Esophagus squamous epithelium (tissue), 5 donors: ENCODE measurements at regions not wholly inside any gene's neighbourhood (a gene's known extent, or its start where the extent isn't known, plus 50 kb on each side); places are given as distances from the start of the nearest gene placed in this dataset.
A peak's percentile ranks its signal among the peaks of the same experiment; 100 is the strongest.

Source experiments
- DNase-seq: peaks from one replicate; lab custom pipeline; 2025; lab: John Stamatoyannopoulos, UW
- H3K27ac ChIP-seq, 4 donors: fragments of 200-600 bp; sonication (generic); one replicate each; pipeline ENCODE4 v1.5.1; 2016 to 2019; ENCODE audit warnings: mild to moderate bottlenecking in 1 of 4
- H3K27me3 ChIP-seq, 4 donors: fragments of 200-600 bp; sonication (generic); 1 replicate in 3 of 4; 2 replicates in 1 of 4; pipeline versions ENCODE4 v1.5.1 to v1.6.0; 2017 to 2021; ENCODE audit warnings: antibody characterized with exemption in 1 of 4
- H3K36me3 ChIP-seq, 3 donors: fragments of 200-600 bp; sonication (generic); one replicate each; pipeline ENCODE4 v1.5.1; 2016 to 2019
- H3K4me1 ChIP-seq, 3 donors: fragments of 200-600 bp; sonication (generic); one replicate each; pipeline ENCODE4 v1.5.1; 2017 to 2019
- H3K4me3 ChIP-seq, 4 donors: fragments of 200-600 bp; sonication (generic); 1 replicate in 3 of 4; 2 replicates in 1 of 4; pipeline ENCODE4 v1.5.1; 2016 to 2019; ENCODE audit warnings: mild to moderate bottlenecking in 2 of 4, moderate library complexity in 1 of 4
- H3K9me3 ChIP-seq, 3 donors: fragments of 200-600 bp; sonication (generic); one replicate each; pipeline ENCODE4 v1.5.1; 2016 to 2019
- CTCF ChIP-seq, 6 experiments: fragments of 450-650 bp in 4 of 6; fragments of 200-600 bp in 2 of 6; sonication (generic) in 2 of 6; IDR thresholded peaks; one replicate each; pipeline ENCODE4 v1.5.1; 2016 to 2019; ENCODE audit warnings: antibody characterized with exemption in 6 of 6, mild to moderate bottlenecking in 4 of 6, moderate library complexity in 4 of 6
- POLR2A ChIP-seq, 4 donors: fragments of 450-650 bp; IDR thresholded peaks; one replicate each; pipeline ENCODE4 v1.6.1; 2017; ENCODE audit warnings: antibody characterized with exemption in 4 of 4, mild to moderate bottlenecking in 4 of 4, moderate library complexity in 3 of 4
- WGBS, 2 donors: methylation state at CpG; one replicate each; pipeline ENCODE4 v1.1.5; 2018; 5-methylcytosine and 5-hydroxymethylcytosine counted together
- intact Hi-C: fragments of 100-400 bp; cut with DNase I; formaldehyde crosslinking; loops from one replicate; pipeline ENCODE4 v1.15.0; 2022
- donor health status: DM: yes; HTN: yes; CAD: no.

- Histone ChIP-seq H3K27me3 (no peaks in the 10 kb centered on the region), H3K27ac (no peak overlapping the region), H3K36me3 (no peaks in the 10 kb centered on the region), H3K9me3 (no peaks in the 10 kb centered on the region), H3K4me3 (no peak overlapping the region), H3K4me1 (peaks cover 0 to 3% (median 0%) of the 10 kb centered on the region in 3 donors)
- TF ChIP-seq CTCF (IDR thresholded peaks at IDR 0.05) (no peak), POLR2A (IDR thresholded peaks at IDR 0.05) (no peak)
- intact Hi-C loops: loop anchor here (10.0 kb wide), 1 partner anchor 296 kb away; no protein-coding TSS in a partner anchor
- WGBS, 2 donors: 50 to 61% methylated on average over 7 of the region's 7 CpGs
- no peak for DNase-seq
These were observed 75.6 kb upstream of the TEAD1 start for GRCh38 chr11:12598330-12599256.

- no peak for DNase-seq
These were observed 74.6 kb upstream of the TEAD1 start for GRCh38 chr11:12599408-12600143.

DNA sequence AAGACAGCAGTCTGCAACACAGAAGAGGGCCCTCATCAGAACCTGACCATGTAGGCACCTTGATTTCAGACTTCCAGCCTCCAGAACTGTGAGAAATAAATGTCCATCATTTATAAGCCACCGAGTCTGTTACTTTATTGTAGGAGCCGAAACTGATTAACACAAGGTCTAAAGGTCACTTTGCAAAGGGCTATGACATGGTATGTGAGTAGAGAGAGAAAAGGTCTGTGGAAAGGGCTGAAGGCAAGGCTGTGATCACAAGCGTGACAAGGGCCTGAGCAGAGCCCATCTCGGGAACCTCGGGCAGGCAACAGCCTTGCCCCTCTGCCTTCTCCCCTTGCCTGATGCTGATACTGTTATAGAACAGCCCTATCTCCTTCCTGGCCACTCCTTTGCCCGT lies 73.4 kb upstream of the TEAD1 start:
- H3K9me3 ChIP-seq: no peaks in the 10 kb centered on the region
- H3K27me3 ChIP-seq: no peaks in the 10 kb centered on the region
- no peaks in the 10 kb centered on the region for H3K36me3 ChIP-seq
- H3K4me1 ChIP-seq: peaks cover 0 to 3% (median 0%) of the 10 kb centered on the region in 3 donors
- H3K4me3 ChIP-seq: no peak overlapping the region
- TF ChIP-seq CTCF (IDR thresholded peaks at IDR 0.05) (no peak), POLR2A (IDR thresholded peaks at IDR 0.05) (no peak)
- intact Hi-C loops: no loop called here
- no peak overlapping the region for H3K27ac ChIP-seq
- DNase-seq: no peak
- WGBS, 2 donors: 78 to 90% methylated on average over 3 to 6 of the region's 6 CpGs

More at GRCh38 chr11:12599408-12600143, 74.6 kb upstream of the TEAD1 start:
- WGBS, 2 donors: 57 to 77% methylated on average over 4 to 7 of the region's 15 CpGs
- intact Hi-C loops: loop anchor here (10.0 kb wide), 1 partner anchor 295 kb away; no protein-coding TSS in a partner anchor
- TF ChIP-seq POLR2A (IDR thresholded peaks at IDR 0.05): no peak
- TF ChIP-seq CTCF (IDR thresholded peaks at IDR 0.05): peak in 5 of 6 experiments; percentile 63 to 80 (median 68)
- Histone ChIP-seq H3K27ac (no peak overlapping the region), H3K4me1 (peaks cover 0 to 3% (median 0%) of the 10 kb centered on the region in 3 donors), H3K4me3 (no peak overlapping the region), H3K27me3 (no peaks in the 10 kb centered on the region), H3K36me3 (no peaks in the 10 kb centered on the region), H3K9me3 (no peaks in the 10 kb centered on the region)

DNA sequence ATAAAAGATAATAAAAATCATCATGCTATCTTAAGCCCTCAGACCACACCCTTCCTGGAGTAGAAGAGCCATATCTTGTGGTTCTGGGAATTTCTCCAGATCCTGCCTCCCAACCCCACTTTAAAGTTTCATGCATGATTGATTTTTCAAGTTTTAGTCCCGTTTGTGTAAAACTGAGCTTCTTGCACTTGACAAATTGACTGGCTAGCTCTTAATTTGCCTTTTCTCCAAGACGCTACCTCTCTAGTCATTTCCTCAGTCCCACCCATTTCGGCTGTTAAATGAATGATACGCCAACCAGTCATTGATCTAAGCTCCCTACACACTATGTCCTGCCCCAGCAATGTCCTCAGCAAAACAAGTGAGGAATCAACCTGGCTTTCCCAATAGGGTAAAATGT lies 71.8 kb upstream of the TEAD1 start:
- DNase-seq: no peak
- Histone ChIP-seq H3K9me3 (no peaks in the 10 kb centered on the region), H3K36me3 (no peaks in the 10 kb centered on the region), H3K27ac (no peak overlapping the region), H3K4me1 (peaks cover 0 to 3% (median 0%) of the 10 kb centered on the region in 3 donors), H3K4me3 (no peak overlapping the region), H3K27me3 (no peaks in the 10 kb centered on the region)
- 47 to 61% methylated on average over 4 of the region's 4 CpGs for WGBS, 2 donors
- TF ChIP-seq CTCF (IDR thresholded peaks at IDR 0.05) (no peak), POLR2A (IDR thresholded peaks at IDR 0.05) (no peak)
- intact Hi-C loops: no loop called here
